A673 (cell line): ENCODE measurements at regions not wholly inside any gene's neighbourhood (a gene's known extent, or its start where the extent isn't known, plus 50 kb on each side); places are given as distances from the start of the nearest gene placed in this dataset.

Experiments used
- BruUV-seq: library from RNA; stranded (reverse); fragments of 400-500 nt; replicated peaks from 2 replicates; lab custom pipeline; 2021; lab: Mats Ljungman, UMichigan
- CTCF ChIA-PET: fragments of 300-600 bp; sonication (Branson Sonifier 250); formaldehyde crosslinking; loops from one replicate; lab custom pipeline; 2022; ENCODE audit warnings: antibody characterized with exemption; lab: Charles Lee
- POLR2A ChIA-PET: fragments of 300-600 bp; sonication (Branson Sonifier 250); formaldehyde crosslinking; loops from one replicate; lab custom pipeline; 2022; ENCODE audit warnings: antibody characterized with exemption; ENCODE audit not compliant: low non-redundant PET; lab: Charles Lee
- DNase-seq: peaks from one replicate; pipeline ENCODE4 v3.0.0-alpha.2; 2015; ENCODE audit warnings: low spot score
- H3K27ac ChIP-seq: fragments of 200-600 bp; sonication (generic); 2 replicates; pipeline ENCODE4 v1.5.1; 2016; ENCODE audit warnings: mixed run types, low read depth, mild to moderate bottlenecking, mixed read lengths, antibody characterized with exemption, low read length; ENCODE audit not compliant: poor library complexity, severe bottlenecking
- H3K27me3 ChIP-seq: fragments of 200-600 bp; sonication (generic); replicated peaks from 2 replicates; pipeline ENCODE4 v1.6.1; 2017; ENCODE audit warnings: mixed run types, low read depth, mild to moderate bottlenecking, mixed read lengths, antibody characterized with exemption, low read length; ENCODE audit not compliant: insufficient read depth, poor library complexity
- H3K36me3 ChIP-seq: fragments of 200-600 bp; sonication (generic); 2 replicates; pipeline ENCODE4 v1.6.1; 2016; ENCODE audit warnings: mixed run types, mild to moderate bottlenecking, mixed read lengths, antibody characterized with exemption, low read length; ENCODE audit not compliant: insufficient read depth, poor library complexity, severe bottlenecking
- H3K4me1 ChIP-seq: fragments of 200-600 bp; sonication (generic); 2 replicates; pipeline ENCODE4 v1.6.1; 2017; ENCODE audit warnings: mixed run types, mild to moderate bottlenecking, mixed read lengths, antibody characterized with exemption, low read length; ENCODE audit not compliant: insufficient read depth, poor library complexity, severe bottlenecking
- H3K4me3 ChIP-seq: fragments of 200-600 bp; sonication (generic); 2 replicates; pipeline ENCODE4 v1.5.1; 2016; ENCODE audit warnings: low read depth, mixed run types, mild to moderate bottlenecking, mixed read lengths, low read length; ENCODE audit not compliant: poor library complexity, severe bottlenecking
- H3K9me3 ChIP-seq: fragments of 200-600 bp; sonication (generic); 2 replicates; pipeline ENCODE4 v1.6.1; 2016; ENCODE audit warnings: mixed run types, low read depth, mild to moderate bottlenecking, mixed read lengths, antibody characterized with exemption, low read length; ENCODE audit not compliant: poor library complexity, severe bottlenecking
- CTCF ChIP-seq: fragments of 300-800, 200-600 bp; sonication (generic); conservative IDR thresholded peaks from 2 replicates; pipeline ENCODE4 v1.5.1; 2017; ENCODE audit warnings: low read depth, mild to moderate bottlenecking, antibody characterized with exemption, low read length, moderate library complexity, mixed read lengths
- EZH2 ChIP-seq: fragments of 200-600 bp; sonication (generic); IDR thresholded peaks from 2 replicates; pipeline ENCODE4 v1.6.1; 2017; ENCODE audit warnings: borderline replicate concordance, low read depth, mild to moderate bottlenecking, mixed read lengths, antibody characterized with exemption, low read length; ENCODE audit not compliant: poor library complexity, severe bottlenecking
- intact Hi-C: fragments of 100-400 bp; cut with micrococcal nuclease; formaldehyde crosslinking; loops from one replicate; pipeline ENCODE4 v1.10.0; 2022; ENCODE audit not compliant: unreplicated experiment

GRCh38 chr9:115182264-115182663 lies 64.3 kb upstream of the TNC start:
- ChIA-PET POLR2A (no interaction called here), CTCF (no interaction called here)
- DNase-seq: no peak
- Histone ChIP-seq H3K9me3 (no peaks in the 10 kb centered on the region), H3K4me3 (no peak overlapping the region), H3K27ac (no peak overlapping the region), H3K36me3 (no peaks in the 10 kb centered on the region), H3K4me1 (no peaks in the 10 kb centered on the region), H3K27me3 (no peaks in the 10 kb centered on the region)
- TF ChIP-seq EZH2: no peak
- TF ChIP-seq CTCF: no peak
- intact Hi-C loops: no loop called here
- no TSS peak for BruUV-seq

- DNase-seq: no peak
- H3K27me3 ChIP-seq: no peaks in the 10 kb centered on the region
- TF ChIP-seq CTCF (no peak), EZH2 (no peak)
- no peak overlapping the region for H3K27ac ChIP-seq
- no peaks in the 10 kb centered on the region for H3K4me1 ChIP-seq
- intact Hi-C loops: no loop called here
- no peak overlapping the region for H3K4me3 ChIP-seq
- no TSS peak for BruUV-seq
- H3K36me3 ChIP-seq: no peaks in the 10 kb centered on the region
- CTCF ChIA-PET: no interaction called here
- H3K9me3 ChIP-seq: no peaks in the 10 kb centered on the region
- POLR2A ChIA-PET: no interaction called here
These were observed 65.5 kb upstream of the TNC start for GRCh38 chr9:115183436-115183835.

DNA sequence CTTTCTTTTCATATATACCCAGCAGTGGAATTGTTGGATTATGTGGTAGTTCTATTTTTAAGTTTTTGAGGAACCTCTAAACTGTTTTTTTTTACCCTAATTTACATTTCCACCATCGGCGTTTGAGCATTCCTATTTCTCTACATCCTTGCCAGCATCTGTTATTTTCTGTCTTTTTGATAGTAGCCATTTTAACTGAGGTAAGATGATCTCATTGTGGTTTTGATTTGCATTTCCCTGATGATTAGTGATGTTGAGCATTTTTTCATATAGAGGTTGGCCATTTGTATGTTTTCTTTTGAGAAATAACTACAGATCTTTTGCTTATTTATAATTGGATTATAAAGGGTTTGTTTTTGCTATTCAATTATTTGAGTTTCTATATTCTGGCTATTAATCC lies 71.7 kb upstream of the TNC start:
- Histone ChIP-seq H3K27me3 (no peaks in the 10 kb centered on the region), H3K27ac (no peak overlapping the region), H3K4me1 (peaks cover 21% of the 10 kb centered on the region), H3K9me3 (peaks cover 16% of the 10 kb centered on the region), H3K36me3 (no peaks in the 10 kb centered on the region), H3K4me3 (no peak overlapping the region)
- intact Hi-C loops: no loop called here
- TF ChIP-seq EZH2 (no peak), CTCF (no peak)
- ChIA-PET CTCF (no interaction called here), POLR2A (no interaction called here)
- no peak for DNase-seq
- no TSS peak for BruUV-seq
